Erythroblast (primary cell): ENCODE measurements at regions not wholly inside any gene's neighbourhood (a gene's known extent, or its start where the extent isn't known, plus 50 kb on each side); places are given as distances from the start of the nearest gene placed in this dataset.

Experiments used
- DNase-seq, 2 experiments: peaks; one replicate each; lab custom pipeline; 2025; lab: John Stamatoyannopoulos, UW
- GATA1 ChIP-seq: IDR thresholded peaks from 2 replicates; pipeline ENCODE4 v1.6.1; 2011; ENCODE audit warnings: low read depth, mild to moderate bottlenecking, control low read depth, low read length, moderate library complexity
- POLR2A ChIP-seq: IDR thresholded peaks from 2 replicates; pipeline ENCODE4 v1.6.1; 2011; ENCODE audit warnings: mild to moderate bottlenecking, low read length

GRCh38 chr2:237227592-237228280, 142.0 kb downstream of the COPS8 start:
- no peak for DNase-seq
- no peak for TF ChIP-seq GATA1
- no peak for TF ChIP-seq POLR2A

GRCh38 chr2:237228281-237228625, 142.6 kb downstream of the COPS8 start:
- DNase-seq: no peak
- TF ChIP-seq POLR2A (no peak), GATA1 (no peak)

DNA sequence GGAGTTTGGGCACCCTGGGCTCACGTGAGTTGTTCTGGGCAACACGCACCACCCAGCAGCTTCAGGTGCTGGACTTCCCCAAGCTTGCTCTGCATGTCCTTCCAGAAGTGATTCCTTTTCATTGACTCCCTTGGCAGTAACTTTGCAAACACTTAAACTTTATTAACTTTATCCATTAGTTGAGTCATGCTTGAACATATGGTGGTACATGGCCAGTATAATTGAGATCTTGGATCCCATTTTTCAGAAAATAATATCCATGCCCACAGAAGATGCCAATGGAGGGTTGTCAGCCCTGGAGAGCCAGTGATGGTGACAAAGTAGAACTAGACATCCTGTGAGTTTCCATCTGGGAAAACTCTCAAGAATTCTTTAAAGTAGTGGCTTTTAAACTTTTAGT, 144.2 kb downstream of the COPS8 start:
- TF ChIP-seq POLR2A: no peak
- no peak for TF ChIP-seq GATA1
- DNase-seq: no peak

- no peak for DNase-seq
- TF ChIP-seq POLR2A (no peak), GATA1 (no peak)
Measured at GRCh38 chr2:237230355-237230754, 144.7 kb downstream of the COPS8 start.

DNA sequence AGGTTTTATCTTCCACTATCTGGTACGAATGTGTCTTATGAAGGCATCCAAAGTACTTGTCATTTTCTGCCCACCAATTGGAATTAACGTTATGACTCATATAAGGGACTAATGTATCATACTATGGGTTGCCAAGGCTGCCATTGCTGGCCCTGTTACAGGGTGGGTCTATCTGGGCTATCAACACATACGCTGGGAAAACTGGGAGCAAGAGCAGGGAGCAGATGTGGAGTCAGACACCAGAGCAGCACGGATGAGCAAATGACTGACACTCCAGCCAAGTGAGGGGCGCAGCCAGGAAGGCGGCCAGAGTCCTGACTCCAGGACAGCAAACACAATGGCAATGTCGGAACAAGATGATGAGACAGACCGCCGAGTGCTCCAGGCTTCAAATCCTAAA, 145.9 kb downstream of the COPS8 start:
- TF ChIP-seq POLR2A (no peak), GATA1 (no peak)
- DNase-seq: no peak

- no peak for DNase-seq
- TF ChIP-seq POLR2A (no peak), GATA1 (no peak)
Measured at GRCh38 chr2:237232166-237232565, 146.5 kb downstream of the COPS8 start.

- no peak for TF ChIP-seq POLR2A
- no peak for TF ChIP-seq GATA1
Measured at GRCh38 chr2:237234268-237234667, 148.6 kb downstream of the COPS8 start.

DNA sequence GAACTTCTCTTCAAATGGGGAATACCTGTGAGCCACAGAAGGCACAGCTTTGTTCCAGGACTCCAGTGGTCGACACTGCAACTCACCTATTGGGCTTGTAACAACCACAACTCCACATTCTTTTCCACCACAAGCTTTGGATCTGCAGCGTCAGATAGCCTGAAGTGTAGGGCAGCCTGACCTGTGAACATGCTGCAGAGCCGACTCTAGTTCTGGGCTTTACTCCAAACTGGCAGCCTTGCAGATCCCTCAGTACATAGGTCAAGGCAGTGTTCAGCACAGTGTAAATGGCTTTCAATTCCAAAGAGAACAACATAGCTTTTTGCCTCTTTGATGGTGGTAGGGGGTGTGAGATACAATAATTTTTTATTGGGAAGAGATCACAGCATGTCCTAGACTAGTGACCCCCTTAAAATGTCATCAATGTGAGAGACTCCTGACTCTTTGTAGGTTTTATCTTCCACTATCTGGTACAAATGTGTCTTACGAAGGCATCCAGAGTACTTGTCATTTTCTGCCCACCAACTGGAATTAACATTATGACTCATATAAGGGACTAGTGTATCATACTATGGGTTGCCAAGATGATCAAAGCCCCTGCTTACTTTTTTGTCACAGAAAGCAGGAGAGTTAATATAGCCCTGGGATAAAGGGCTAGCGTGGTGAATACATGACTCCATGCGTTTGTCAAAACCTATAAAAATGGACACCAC, 149.8 kb downstream of the COPS8 start:
- no peak for DNase-seq
- TF ChIP-seq POLR2A (no peak), GATA1 (no peak)

More at GRCh38 chr2:237234268-237234667, 148.6 kb downstream of the COPS8 start:
- DNase-seq: no peak

DNA sequence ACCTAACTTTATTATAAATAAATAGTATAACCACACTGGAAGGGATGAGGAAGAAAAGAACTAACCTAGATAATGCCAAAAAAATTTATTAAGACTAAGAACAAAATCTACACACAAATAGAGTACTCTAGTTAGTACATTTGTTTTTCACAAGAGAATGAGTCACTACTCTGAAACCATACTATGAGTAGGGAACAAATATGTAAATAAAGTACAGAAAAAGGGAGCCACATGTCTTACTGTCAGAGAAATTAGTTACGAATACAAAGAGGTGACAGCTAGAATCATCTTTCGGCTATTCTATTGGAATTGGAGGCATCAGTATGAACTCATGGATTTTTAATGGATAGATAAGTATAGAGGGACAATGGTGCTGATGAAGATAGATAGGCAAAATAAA, 150.5 kb downstream of the COPS8 start:
- no peak for TF ChIP-seq POLR2A
- no peak for TF ChIP-seq GATA1
- no peak for DNase-seq

DNA sequence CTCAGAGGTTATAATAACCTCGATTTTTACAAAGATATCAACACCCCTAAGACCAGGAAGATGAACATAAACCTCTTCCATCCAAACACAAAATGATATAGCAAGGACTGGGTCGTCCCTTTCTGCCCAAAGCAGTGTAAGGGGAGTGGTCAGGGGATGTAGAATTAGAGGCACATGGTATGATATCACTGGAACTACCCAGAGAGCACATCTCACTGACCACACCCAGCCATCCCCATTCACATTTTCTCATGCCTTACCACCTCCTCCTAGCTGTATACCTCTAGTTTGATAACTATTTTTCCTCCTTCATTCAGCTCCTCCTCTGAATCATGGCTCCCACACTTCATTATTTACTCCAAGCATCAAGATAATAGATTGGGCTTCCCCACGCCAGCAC, 152.6 kb downstream of the COPS8 start:
- TF ChIP-seq GATA1: no peak
- no peak for TF ChIP-seq POLR2A
- no peak for DNase-seq

- no peak for DNase-seq
- TF ChIP-seq GATA1 (no peak), POLR2A (no peak)
Measured at GRCh38 chr2:237240252-237240651, 154.6 kb downstream of the COPS8 start.

- DNase-seq: peak in 1 of 2 experiments; percentile 2
Measured at GRCh38 chr2:237240868-237241267, 155.2 kb downstream of the COPS8 start.

- TF ChIP-seq GATA1 (no peak), POLR2A (no peak)
Measured at GRCh38 chr2:237242091-237242536, 156.4 kb downstream of the COPS8 start.

DNA sequence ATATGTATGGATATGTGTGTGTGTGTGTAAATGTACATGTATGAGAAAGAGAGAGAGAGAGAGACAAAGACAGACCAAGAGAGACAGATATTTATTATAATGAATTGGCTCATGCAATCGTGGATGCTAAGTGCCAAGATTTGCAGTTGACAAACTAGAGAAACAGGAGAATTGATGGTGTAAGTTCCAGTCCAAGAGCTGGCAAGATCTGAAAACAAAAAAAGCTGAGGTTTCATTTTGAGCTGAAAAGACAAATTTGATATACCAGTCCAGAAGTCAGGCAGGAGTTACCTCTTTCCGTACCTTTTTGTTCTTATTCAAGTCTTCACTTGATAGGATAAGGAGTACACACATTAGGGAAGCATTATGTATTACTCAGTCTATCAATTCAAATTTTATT, 157.8 kb downstream of the COPS8 start:
- TF ChIP-seq GATA1 (no peak), POLR2A (no peak)
- DNase-seq: no peak

More at GRCh38 chr2:237242091-237242536, 156.4 kb downstream of the COPS8 start:
- DNase-seq: no peak

- no peak for TF ChIP-seq POLR2A
- TF ChIP-seq GATA1: no peak
- no peak for DNase-seq
Measured at GRCh38 chr2:237244178-237244577, 158.5 kb downstream of the COPS8 start.
